ENCODE measurements at regions not wholly inside any gene's neighbourhood (a gene's known extent, or its start where the extent isn't known, plus 50 kb on each side); places are given as distances from the start of the nearest gene placed in this dataset.

- in situ Hi-C loops (cut with HindIII; ENCODE audit: low pct_unique_long_range_greater_than_20kb, low sequenced_read_pairs) (no loop called here), intact Hi-C loops (cut with micrococcal nuclease; ENCODE audit: unreplicated experiment) (no loop called here)
- ATAC-seq (no peak), DNase-seq (ENCODE audit: low read depth, low spot score) (no peak)
- no peaks in the 10 kb centered on the region for H3K9me3 ChIP-seq (ENCODE audit: control insufficient read depth, insufficient read depth, low read depth, low read length)
- POLR2A ChIA-PET, result no interaction called here
- H3K27me3 ChIP-seq (ENCODE audit: control insufficient read depth, insufficient read depth, low read length), result no peaks in the 10 kb centered on the region
- no peaks in the 10 kb centered on the region for H3K36me3 ChIP-seq (ENCODE audit: control insufficient read depth, insufficient read depth, low read length)
- H3K4me1 ChIP-seq (ENCODE audit: control insufficient read depth, insufficient read depth, low read length), result no peaks in the 10 kb centered on the region
- no TSS peak for BruUV-seq (replicated peaks)
- H3K27ac ChIP-seq (ENCODE audit: low read length), result no peak overlapping the region
- no peak overlapping the region for H3K4me3 ChIP-seq (ENCODE audit: low read depth in 2 of 2, low read length in 2 of 2)
- TF ChIP-seq REST (IDR thresholded peaks at IDR 0.05; ENCODE audit: insufficient read depth in 1 of 2, low read depth in 2 of 2, low read length in 1 of 2) (no peak), SIN3A (IDR thresholded peaks at IDR 0.05; ENCODE audit: borderline replicate concordance, insufficient read depth, low read depth, low read length) (no peak), TCF7L2 (IDR thresholded peaks at IDR 0.05; ENCODE audit: low read depth, low read length) (no peak), POLR2AphosphoS5 (IDR thresholded peaks at IDR 0.05; ENCODE audit: low read depth, low read length) (no peak), CTCF (IDR thresholded peaks at IDR 0.05) (no peak)
- CTCF ChIA-PET, result no interaction called here
Measured at GRCh38 chr5:3362606-3362910, 233.1 kb upstream of the IRX1 start.

- POLR2A ChIA-PET, result no interaction called here
- in situ Hi-C loops (cut with HindIII; ENCODE audit: low pct_unique_long_range_greater_than_20kb, low sequenced_read_pairs), result no loop called here
Measured at GRCh38 chr5:3361811-3362605, 233.6 kb upstream of the IRX1 start.

More at GRCh38 chr5:3361811-3362605, 233.6 kb upstream of the IRX1 start:
- Histone ChIP-seq H3K9me3 (ENCODE audit: control insufficient read depth, insufficient read depth, low read depth, low read length) (no peaks in the 10 kb centered on the region), H3K36me3 (ENCODE audit: control insufficient read depth, insufficient read depth, low read length) (no peaks in the 10 kb centered on the region), H3K27me3 (ENCODE audit: control insufficient read depth, insufficient read depth, low read length) (no peaks in the 10 kb centered on the region; the same call in 1 of the 2 replicates), H3K4me1 (ENCODE audit: control insufficient read depth, insufficient read depth, low read length) (no peaks in the 10 kb centered on the region), H3K4me3 (ENCODE audit: low read depth in 2 of 2, low read length in 2 of 2) (no peak overlapping the region), H3K27ac (ENCODE audit: low read length) (no peak overlapping the region)
- no peak for TF ChIP-seq CTCF (IDR thresholded peaks at IDR 0.05)
- TF ChIP-seq TCF7L2 (IDR thresholded peaks at IDR 0.05; ENCODE audit: low read depth, low read length), result no peak
- TF ChIP-seq REST (IDR thresholded peaks at IDR 0.05; ENCODE audit: insufficient read depth in 1 of 2, low read depth in 2 of 2, low read length in 1 of 2), result no peak
- no peak for TF ChIP-seq POLR2AphosphoS5 (IDR thresholded peaks at IDR 0.05; ENCODE audit: low read depth, low read length)
- no peak for TF ChIP-seq SIN3A (IDR thresholded peaks at IDR 0.05; ENCODE audit: borderline replicate concordance, insufficient read depth, low read depth, low read length)
- intact Hi-C loops (cut with micrococcal nuclease; ENCODE audit: unreplicated experiment), result no loop called here
- CTCF ChIA-PET, result no interaction called here
- BruUV-seq (replicated peaks), result no TSS peak
- no peak for DNase-seq (ENCODE audit: low read depth, low spot score)
- ATAC-seq, result no peak

Data from Panc1 (cell line).